Activated gamma-delta T cell treated with Interleukin-2 at 50 U/mL for 16 hours (primary cell): ENCODE measurements at regions not wholly inside any gene's neighbourhood (a gene's known extent, or its start where the extent isn't known, plus 50 kb on each side); places are given as distances from the start of the nearest gene placed in this dataset.

ENCODE experiments used
- DNase-seq: peaks from one replicate; pipeline ENCODE4 v3.0.0-alpha.2; 2020

GRCh38 chr10:129098517-129098916 is 368.5 kb upstream of the MGMT start:
- no peak for DNase-seq

GRCh38 chr10:129099486-129099885 is 367.6 kb upstream of the MGMT start:
- no peak for DNase-seq

GRCh38 chr10:129099992-129100391 is 367.0 kb upstream of the MGMT start:
- no peak for DNase-seq

GRCh38 chr10:129101232-129101980 is 365.6 kb upstream of the MGMT start:
- DNase-seq: no peak

- no peak for DNase-seq
Observed at GRCh38 chr10:129102906-129103693, 363.9 kb upstream of the MGMT start.

GRCh38 chr10:129104266-129105045 is 362.6 kb upstream of the MGMT start:
- DNase-seq: no peak

GRCh38 chr10:129105266-129105665 is 361.8 kb upstream of the MGMT start:
- no peak for DNase-seq

- no peak for DNase-seq
Observed at GRCh38 chr10:129106314-129106713, 360.7 kb upstream of the MGMT start.

GRCh38 chr10:129107525-129107924 is 359.5 kb upstream of the MGMT start:
- no peak for DNase-seq

GRCh38 chr10:129108378-129108777 is 358.7 kb upstream of the MGMT start:
- DNase-seq: no peak

GRCh38 chr10:129108994-129109393 is 358.0 kb upstream of the MGMT start:
- DNase-seq: no peak

GRCh38 chr10:129110780-129111179 is 356.3 kb upstream of the MGMT start:
- no peak for DNase-seq

- DNase-seq: no peak
Observed at GRCh38 chr10:129111922-129112321, 355.1 kb upstream of the MGMT start.

GRCh38 chr10:129114588-129114987 is 352.5 kb upstream of the MGMT start:
- DNase-seq: no peak

- no peak for DNase-seq
Observed at GRCh38 chr10:129116371-129116770, 350.7 kb upstream of the MGMT start.

GRCh38 chr10:129120441-129120840 is 346.6 kb upstream of the MGMT start:
- DNase-seq: no peak

GRCh38 chr10:129122846-129123245 is 344.2 kb upstream of the MGMT start:
- no peak for DNase-seq

- DNase-seq: no peak
Observed at GRCh38 chr10:129123428-129123827, 343.6 kb upstream of the MGMT start.

GRCh38 chr10:129126982-129127381 is 340.1 kb upstream of the MGMT start:
- DNase-seq: no peak

GRCh38 chr10:129131457-129132132 is 335.4 kb upstream of the MGMT start:
- no peak for DNase-seq

- DNase-seq: no peak
Observed at GRCh38 chr10:129133856-129134255, 333.2 kb upstream of the MGMT start.

- DNase-seq: no peak
Observed at GRCh38 chr10:129134371-129134770, 332.7 kb upstream of the MGMT start.

- no peak for DNase-seq
Observed at GRCh38 chr10:129135624-129136023, 331.4 kb upstream of the MGMT start.
